Fibroblast of villous mesenchyme (primary cell): ENCODE measurements at regions not wholly inside any gene's neighbourhood (a gene's known extent, or its start where the extent isn't known, plus 50 kb on each side); places are given as distances from the start of the nearest gene placed in this dataset.
"Not testable (repeated sequence)": the region's sequence is repeated elsewhere in the genome, so short reads cannot be mapped to it uniquely, and the experiment has no call there.

Source experiments
- DNase-seq: peaks from one replicate; pipeline ENCODE4 v3.0.0-alpha.2; 2010; ENCODE audit warnings: low read depth
- H3K4me3 ChIP-seq: 2 replicates; pipeline ENCODE4 v1.5.1; 2011; ENCODE audit warnings: low read depth, mild to moderate bottlenecking, low read length
- CTCF ChIP-seq: IDR thresholded peaks from 2 replicates; pipeline ENCODE4 v1.5.1; 2012; ENCODE audit warnings: low read depth, mild to moderate bottlenecking, low read length; ENCODE audit not compliant: insufficient read depth

- no peak for TF ChIP-seq CTCF
- peak; percentile 55 for DNase-seq
- H3K4me3 ChIP-seq: no peak overlapping the region
These were observed 254.9 kb downstream of the IRS1 start for GRCh38 chr2:226544596-226545210.

DNA sequence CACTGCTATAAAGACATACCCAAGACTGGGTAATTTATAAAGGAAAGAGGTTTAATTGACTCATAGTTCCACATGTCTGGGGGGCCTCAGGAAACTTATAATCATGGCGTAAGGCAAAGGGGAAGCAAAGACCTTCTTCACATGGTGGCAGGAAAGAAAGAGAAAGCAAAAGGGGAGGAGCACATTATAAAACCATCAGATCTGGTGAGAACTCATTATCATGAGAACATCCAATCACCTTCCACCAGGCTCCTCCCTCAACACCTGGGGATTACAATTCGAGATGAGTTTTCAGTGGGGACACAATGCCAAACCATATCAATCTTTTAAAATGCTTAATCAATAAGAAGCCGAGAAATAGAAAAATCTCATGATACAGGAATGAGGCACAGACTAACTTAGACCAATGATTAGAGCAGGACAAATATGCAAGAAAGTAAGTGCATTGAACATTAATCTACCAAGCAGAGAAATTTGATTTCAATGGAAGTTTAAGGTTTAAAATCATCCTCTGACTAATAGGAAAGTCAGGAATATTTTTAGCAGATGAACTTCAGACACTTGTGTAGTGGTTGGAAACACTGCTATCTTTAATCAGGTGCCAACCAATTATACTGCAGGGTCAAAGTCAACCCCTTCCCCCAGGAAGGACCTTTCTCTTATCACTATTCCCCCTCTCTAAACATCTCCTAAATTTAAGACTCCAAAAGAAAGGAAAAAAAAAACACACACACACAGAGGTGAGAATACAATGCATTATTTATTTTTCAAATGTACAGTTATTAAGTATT is 259.2 kb downstream of the IRS1 start:
- TF ChIP-seq CTCF: no peak
- no peak overlapping the region for H3K4me3 ChIP-seq
- no peak for DNase-seq

GRCh38 chr2:226536410-226536809 is 263.2 kb downstream of the IRS1 start:
- H3K4me3 ChIP-seq: no peak overlapping the region
- TF ChIP-seq CTCF: no peak
- no peak for DNase-seq

- not testable (repeated sequence) for H3K4me3 ChIP-seq, DNase-seq
These were observed 266.6 kb downstream of the IRS1 start for GRCh38 chr2:226532976-226533375.

GRCh38 chr2:226531061-226531810 is 268.4 kb downstream of the IRS1 start:
- TF ChIP-seq CTCF: no peak
- no peak for DNase-seq
- no peak overlapping the region for H3K4me3 ChIP-seq

- no peak for TF ChIP-seq CTCF
- H3K4me3 ChIP-seq: no peak overlapping the region
- DNase-seq: no peak
These were observed 270.1 kb downstream of the IRS1 start for GRCh38 chr2:226529556-226529955.

DNA sequence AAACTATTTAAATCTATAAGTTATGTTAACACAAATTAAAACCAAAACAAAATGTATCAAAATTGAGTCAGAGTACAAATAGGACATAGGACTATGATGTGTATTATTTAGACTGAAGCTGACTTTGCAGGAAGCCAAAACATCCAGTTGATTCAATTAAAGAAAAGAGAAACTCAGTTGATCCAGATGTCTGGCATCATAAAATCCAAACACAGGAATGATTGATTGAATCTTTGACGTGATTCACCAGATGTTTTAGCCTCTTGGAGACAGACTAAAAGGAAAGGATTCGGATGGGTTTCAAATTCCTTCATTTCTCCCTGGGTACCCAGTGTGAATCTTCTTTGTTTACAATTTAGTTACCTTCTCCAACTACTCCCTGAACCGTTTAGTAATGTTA is 272.9 kb downstream of the IRS1 start:
- peak; percentile 78 for DNase-seq
- TF ChIP-seq CTCF: no peak
- H3K4me3 ChIP-seq: no peak overlapping the region
